ENCODE measurements at regions not wholly inside any gene's neighbourhood (a gene's known extent, or its start where the extent isn't known, plus 50 kb on each side); places are given as distances from the start of the nearest gene placed in this dataset.

DNA sequence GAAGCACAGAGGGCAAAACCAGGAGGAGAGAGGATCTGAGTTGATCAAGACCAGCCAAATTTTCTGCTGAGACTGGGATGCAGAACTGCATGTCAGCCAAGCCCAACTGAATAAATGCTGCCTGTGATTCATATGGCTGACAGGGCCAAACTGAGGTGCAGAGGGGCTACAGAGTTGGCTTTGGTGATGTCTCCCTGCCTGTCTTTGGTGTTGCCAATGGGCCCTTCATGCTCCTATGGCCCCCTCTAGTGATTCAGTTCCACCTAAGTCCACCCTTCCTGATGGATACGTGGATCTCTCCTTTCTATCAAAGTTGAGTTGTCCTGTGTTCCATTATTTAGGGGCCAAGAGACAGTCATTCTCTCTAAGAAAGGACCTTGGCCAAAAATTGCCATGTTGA, 163.6 kb upstream of the TLE4 start:
- DNase-seq (ENCODE audit: low read depth, low spot score) (no peak), FAIRE-seq (no peak)
- Histone ChIP-seq H3K9ac (replicated peaks; ENCODE audit: extremely low read depth, insufficient read depth, low read length) (no peak overlapping the region), H3K79me2 (ENCODE audit: control insufficient read depth, insufficient read depth, low read length) (no peaks in the 10 kb centered on the region), H3K27ac (ENCODE audit: insufficient read depth, low read depth, low read length) (no peak overlapping the region), H3K4me3 (replicated peaks in 1 of 3; ENCODE audit: insufficient read depth in 1 of 3, low read depth in 1 of 3, low read length in 3 of 3) (no peak overlapping the region), H2AFZ (ENCODE audit: low read depth, low read length) (no peak overlapping the region), H3K4me2 (ENCODE audit: insufficient read depth, low read length) (no peak overlapping the region), H3K9me1 (replicated peaks; ENCODE audit: control insufficient read depth, extremely low read depth, insufficient read depth, low read length) (no peaks in the 10 kb centered on the region), H3K9me3 (replicated peaks; ENCODE audit: control insufficient read depth, insufficient read depth, low read length) (no peaks in the 10 kb centered on the region), H3K36me3 (ENCODE audit: control insufficient read depth in 2 of 2, extremely low read depth in 1 of 2, insufficient read depth in 2 of 2, low read length in 2 of 2) (no peaks in the 10 kb centered on the region), H4K20me1 (replicated peaks; ENCODE audit: control insufficient read depth, extremely low read depth, insufficient read depth, low read length) (no peaks in the 10 kb centered on the region), H3K27me3 (ENCODE audit: control insufficient read depth in 2 of 2, insufficient read depth in 2 of 2, low read length in 2 of 2) (no peaks in the 10 kb centered on the region), H3K4me1 (ENCODE audit: control insufficient read depth, extremely low read depth, insufficient read depth, low read length) (no peaks in the 10 kb centered on the region)
- dilution Hi-C loops (cut with MboI; ENCODE audit: extremely low pct_ligation_motif_present, low sequenced_read_pairs): no loop called here
- ChIA-PET CTCF (no interaction called here), POLR2A (no interaction called here)
- TF ChIP-seq EZH2 (IDR thresholded peaks at IDR 0.05; ENCODE audit: borderline replicate concordance, low read depth, low read length, severe bottlenecking) (no peak), POLR2AphosphoS5 (IDR thresholded peaks at IDR 0.05; ENCODE audit: insufficient read depth, low read depth, low read length) (no peak), POLR2A (IDR thresholded peaks at IDR 0.05; ENCODE audit: low read depth, low read length) (no peak), JUN (IDR thresholded peaks at IDR 0.05; ENCODE audit: borderline replicate concordance, insufficient read depth, insufficient read length, low read depth) (no peak), MYC (IDR thresholded peaks at IDR 0.05; ENCODE audit: low read depth, low read length) (no peak), GATA2 (IDR thresholded peaks at IDR 0.05; ENCODE audit: insufficient read depth, insufficient read length, low read depth, low read length) (no peak), FOS (IDR thresholded peaks at IDR 0.05; ENCODE audit: borderline replicate concordance, insufficient read depth, low read length) (no peak)
- intact Hi-C loops (cut with micrococcal nuclease): no loop called here
- BruUV-seq (replicated peaks): no TSS peak

DNA sequence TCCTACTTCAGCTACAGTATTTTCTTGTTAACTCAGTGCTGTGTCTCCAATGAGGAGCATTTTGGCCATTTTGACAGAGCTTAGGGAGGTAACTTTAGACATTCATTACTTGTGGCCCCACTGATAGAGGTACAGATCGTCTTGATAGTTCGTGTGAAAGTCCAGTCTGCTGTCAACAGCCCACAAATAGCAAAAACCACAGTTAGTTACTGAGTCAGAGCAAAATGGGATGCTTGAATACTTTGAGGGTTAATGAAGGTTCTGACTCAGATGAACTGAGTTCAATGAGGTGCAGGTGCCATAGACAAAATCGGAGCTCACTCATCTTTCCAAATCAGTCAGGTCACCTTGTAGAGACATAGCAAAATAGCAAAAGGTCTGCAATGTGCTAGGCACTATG, 163.1 kb upstream of the TLE4 start:
- no TSS peak for BruUV-seq (replicated peaks)
- CTCF ChIA-PET: no interaction called here
- Histone ChIP-seq H3K27me3 (ENCODE audit: control insufficient read depth in 2 of 2, insufficient read depth in 2 of 2, low read length in 2 of 2) (no peaks in the 10 kb centered on the region), H3K36me3 (ENCODE audit: control insufficient read depth in 2 of 2, extremely low read depth in 1 of 2, insufficient read depth in 2 of 2, low read length in 2 of 2) (no peaks in the 10 kb centered on the region), H4K20me1 (replicated peaks; ENCODE audit: control insufficient read depth, extremely low read depth, insufficient read depth, low read length) (no peaks in the 10 kb centered on the region), H3K9ac (replicated peaks; ENCODE audit: extremely low read depth, insufficient read depth, low read length) (no peak overlapping the region), H2AFZ (ENCODE audit: low read depth, low read length) (no peak overlapping the region), H3K4me2 (ENCODE audit: insufficient read depth, low read length) (no peak overlapping the region), H3K9me3 (replicated peaks; ENCODE audit: control insufficient read depth, insufficient read depth, low read length) (no peaks in the 10 kb centered on the region), H3K4me1 (ENCODE audit: control insufficient read depth, extremely low read depth, insufficient read depth, low read length) (no peaks in the 10 kb centered on the region), H3K27ac (ENCODE audit: insufficient read depth, low read depth, low read length) (no peak overlapping the region), H3K4me3 (replicated peaks in 1 of 3; ENCODE audit: insufficient read depth in 1 of 3, low read depth in 1 of 3, low read length in 3 of 3) (no peak overlapping the region), H3K79me2 (ENCODE audit: control insufficient read depth, insufficient read depth, low read length) (no peaks in the 10 kb centered on the region), H3K9me1 (replicated peaks; ENCODE audit: control insufficient read depth, extremely low read depth, insufficient read depth, low read length) (no peaks in the 10 kb centered on the region)
- dilution Hi-C loops (cut with MboI; ENCODE audit: extremely low pct_ligation_motif_present, low sequenced_read_pairs) (no loop called here), intact Hi-C loops (cut with micrococcal nuclease) (no loop called here)
- POLR2A ChIA-PET: no interaction called here
- no peak for FAIRE-seq
- no peak for DNase-seq (ENCODE audit: low read depth, low spot score)
- no peak for TF ChIP-seq JUN (IDR thresholded peaks at IDR 0.05; ENCODE audit: borderline replicate concordance, insufficient read depth, insufficient read length, low read depth)
- TF ChIP-seq POLR2A (IDR thresholded peaks at IDR 0.05; ENCODE audit: low read depth, low read length): no peak
- TF ChIP-seq FOS (IDR thresholded peaks at IDR 0.05; ENCODE audit: borderline replicate concordance, insufficient read depth, low read length): no peak
- TF ChIP-seq GATA2 (IDR thresholded peaks at IDR 0.05; ENCODE audit: insufficient read depth, insufficient read length, low read depth, low read length): no peak
- TF ChIP-seq MYC (IDR thresholded peaks at IDR 0.05; ENCODE audit: low read depth, low read length): no peak
- TF ChIP-seq EZH2 (IDR thresholded peaks at IDR 0.05; ENCODE audit: borderline replicate concordance, low read depth, low read length, severe bottlenecking): no peak
- TF ChIP-seq POLR2AphosphoS5 (IDR thresholded peaks at IDR 0.05; ENCODE audit: insufficient read depth, low read depth, low read length): no peak
- TF ChIP-seq, protein P1, sequence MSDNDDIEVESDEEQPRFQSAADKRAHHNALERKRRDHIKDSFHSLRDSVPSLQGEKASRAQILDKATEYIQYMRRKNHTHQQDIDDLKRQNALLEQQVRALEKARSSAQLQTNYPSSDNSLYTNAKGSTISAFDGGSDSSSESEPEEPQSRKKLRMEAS (IDR thresholded peaks at IDR 0.05; ENCODE audit: insufficient read depth, insufficient read length): no peak
- TF ChIP-seq, protein P2, sequence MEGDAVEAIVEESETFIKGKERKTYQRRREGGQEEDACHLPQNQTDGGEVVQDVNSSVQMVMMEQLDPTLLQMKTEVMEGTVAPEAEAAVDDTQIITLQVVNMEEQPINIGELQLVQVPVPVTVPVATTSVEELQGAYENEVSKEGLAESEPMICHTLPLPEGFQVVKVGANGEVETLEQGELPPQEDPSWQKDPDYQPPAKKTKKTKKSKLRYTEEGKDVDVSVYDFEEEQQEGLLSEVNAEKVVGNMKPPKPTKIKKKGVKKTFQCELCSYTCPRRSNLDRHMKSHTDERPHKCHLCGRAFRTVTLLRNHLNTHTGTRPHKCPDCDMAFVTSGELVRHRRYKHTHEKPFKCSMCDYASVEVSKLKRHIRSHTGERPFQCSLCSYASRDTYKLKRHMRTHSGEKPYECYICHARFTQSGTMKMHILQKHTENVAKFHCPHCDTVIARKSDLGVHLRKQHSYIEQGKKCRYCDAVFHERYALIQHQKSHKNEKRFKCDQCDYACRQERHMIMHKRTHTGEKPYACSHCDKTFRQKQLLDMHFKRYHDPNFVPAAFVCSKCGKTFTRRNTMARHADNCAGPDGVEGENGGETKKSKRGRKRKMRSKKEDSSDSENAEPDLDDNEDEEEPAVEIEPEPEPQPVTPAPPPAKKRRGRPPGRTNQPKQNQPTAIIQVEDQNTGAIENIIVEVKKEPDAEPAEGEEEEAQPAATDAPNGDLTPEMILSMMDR (IDR thresholded peaks at IDR 0.05; ENCODE audit: extremely low read depth in 1 of 2, insufficient read depth in 1 of 2, low read depth in 1 of 2, low read length in 2 of 2): no peak
